NT2/D1 (cell line): ENCODE measurements at regions not wholly inside any gene's neighbourhood (a gene's known extent, or its start where the extent isn't known, plus 50 kb on each side); places are given as distances from the start of the nearest gene placed in this dataset.

Experiments used
- DNase-seq: peaks from one replicate; pipeline ENCODE4 v3.0.0-alpha.2; 2011; ENCODE audit warnings: low read depth, low spot score
- H3K27me3 ChIP-seq: 2 replicates; pipeline ENCODE4 v1.6.0; 2011; ENCODE audit warnings: mild to moderate bottlenecking; ENCODE audit not compliant: insufficient read length, insufficient read depth
- H3K36me3 ChIP-seq: 2 replicates; pipeline ENCODE4 v1.6.1; 2011; ENCODE audit warnings: mild to moderate bottlenecking, low read length, mixed read lengths; ENCODE audit not compliant: insufficient read depth, insufficient read length
- H3K4me1 ChIP-seq: 2 replicates; pipeline ENCODE4 v1.5.1; 2011; ENCODE audit not compliant: insufficient read depth, insufficient read length
- H3K4me3 ChIP-seq: 2 replicates; pipeline ENCODE4 v1.5.1; 2011; ENCODE audit warnings: low read depth; ENCODE audit not compliant: insufficient read length
- H3K9ac ChIP-seq: 2 replicates; pipeline ENCODE4 v1.6.0; 2011; ENCODE audit warnings: low read depth; ENCODE audit not compliant: insufficient read length
- H3K9me3 ChIP-seq: 2 replicates; pipeline ENCODE4 v1.5.1; 2011; ENCODE audit warnings: mild to moderate bottlenecking, low read length; ENCODE audit not compliant: insufficient read depth
- SUZ12 ChIP-seq: IDR thresholded peaks from 2 replicates; pipeline ENCODE4 v1.6.1; 2011; ENCODE audit not compliant: insufficient read length, insufficient read depth; ENCODE audit errors: extremely low read depth
- YY1 ChIP-seq: IDR thresholded peaks from 2 replicates; pipeline ENCODE4 v1.6.1; 2011; ENCODE audit not compliant: insufficient read length, insufficient read depth
- ZNF274 ChIP-seq: IDR thresholded peaks from 2 replicates; pipeline ENCODE4 v1.6.1; 2011; ENCODE audit warnings: mild to moderate bottlenecking, low read depth, low read length

DNA sequence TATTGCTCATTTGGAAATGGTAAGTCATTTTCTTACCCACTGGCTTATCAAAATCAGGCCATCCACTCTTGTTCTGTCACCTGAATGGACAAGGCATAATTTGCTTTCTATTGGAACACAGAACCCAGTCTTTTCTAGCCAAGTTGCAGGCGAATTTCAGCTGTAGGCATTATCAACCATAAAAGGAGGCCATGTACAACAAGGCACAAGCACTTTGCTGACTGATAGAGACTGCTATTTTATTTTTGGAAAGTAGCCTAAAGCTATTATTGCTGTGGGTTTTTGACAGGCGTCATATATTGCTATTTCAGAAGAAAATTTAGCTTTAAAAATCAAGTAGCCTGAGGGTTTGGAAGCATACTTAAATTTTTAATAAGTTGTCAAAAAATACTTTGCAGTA lies 344.2 kb downstream of the HDGFL1 start:
- H3K27me3 ChIP-seq: no peaks in the 10 kb centered on the region
- no peak for DNase-seq
- no peaks in the 10 kb centered on the region for H3K36me3 ChIP-seq
- no peaks in the 10 kb centered on the region for H3K4me1 ChIP-seq
- H3K9me3 ChIP-seq: no peaks in the 10 kb centered on the region; the same call in 1 of the 2 replicates
- no peak overlapping the region for H3K9ac ChIP-seq
- H3K4me3 ChIP-seq: no peak overlapping the region
- TF ChIP-seq SUZ12 (no peak), YY1 (no peak)

GRCh38 chr6:22917344-22917743 lies 348.0 kb downstream of the HDGFL1 start:
- Histone ChIP-seq H3K27me3 (no peaks in the 10 kb centered on the region), H3K4me3 (no peak overlapping the region), H3K9ac (no peak overlapping the region), H3K36me3 (no peaks in the 10 kb centered on the region), H3K9me3 (no peaks in the 10 kb centered on the region; the same call in 1 of the 2 replicates), H3K4me1 (no peaks in the 10 kb centered on the region)
- no peak for DNase-seq
- TF ChIP-seq SUZ12: no peak
- no peak for TF ChIP-seq YY1
- TF ChIP-seq ZNF274: no peak

- Histone ChIP-seq H3K9ac (no peak overlapping the region), H3K4me1 (no peaks in the 10 kb centered on the region), H3K9me3 (no peaks in the 10 kb centered on the region), H3K4me3 (no peak overlapping the region), H3K27me3 (no peaks in the 10 kb centered on the region), H3K36me3 (no peaks in the 10 kb centered on the region)
- peak; percentile 42 for DNase-seq
- TF ChIP-seq ZNF274: no peak
- no peak for TF ChIP-seq SUZ12
- TF ChIP-seq YY1: no peak
Measured at GRCh38 chr6:22921828-22922227, 352.5 kb downstream of the HDGFL1 start.

DNA sequence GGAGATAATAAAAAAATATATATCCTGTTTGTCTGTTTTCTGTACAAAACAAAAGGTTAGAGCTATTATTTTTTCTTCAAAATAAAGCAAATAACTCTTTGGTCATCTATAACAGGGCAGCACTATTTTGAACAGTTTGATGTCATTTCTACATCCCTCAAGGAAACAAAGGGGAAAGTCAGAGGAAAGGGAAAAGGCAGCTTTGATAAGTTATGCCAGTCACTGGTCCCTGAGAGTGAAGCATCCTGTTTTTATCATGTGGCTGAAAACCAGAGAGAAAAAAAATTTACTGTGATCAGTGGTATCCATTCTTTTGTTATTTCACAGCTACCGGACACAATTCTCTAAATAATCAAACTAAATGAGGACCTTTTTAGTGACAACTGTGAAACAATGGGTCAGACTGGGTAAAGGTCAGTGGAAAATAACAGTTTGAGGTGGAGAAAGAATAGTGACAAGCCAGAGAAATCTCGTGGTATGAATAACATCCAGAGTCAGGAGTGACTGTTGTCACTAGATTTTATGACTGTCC lies 356.0 kb downstream of the HDGFL1 start:
- no peak overlapping the region for H3K4me3 ChIP-seq
- H3K27me3 ChIP-seq: no peaks in the 10 kb centered on the region
- no peaks in the 10 kb centered on the region for H3K4me1 ChIP-seq
- H3K9me3 ChIP-seq: no peaks in the 10 kb centered on the region
- H3K9ac ChIP-seq: no peak overlapping the region
- no peak for DNase-seq
- no peaks in the 10 kb centered on the region for H3K36me3 ChIP-seq
- no peak for TF ChIP-seq SUZ12
- TF ChIP-seq ZNF274: no peak
- no peak for TF ChIP-seq YY1

DNA sequence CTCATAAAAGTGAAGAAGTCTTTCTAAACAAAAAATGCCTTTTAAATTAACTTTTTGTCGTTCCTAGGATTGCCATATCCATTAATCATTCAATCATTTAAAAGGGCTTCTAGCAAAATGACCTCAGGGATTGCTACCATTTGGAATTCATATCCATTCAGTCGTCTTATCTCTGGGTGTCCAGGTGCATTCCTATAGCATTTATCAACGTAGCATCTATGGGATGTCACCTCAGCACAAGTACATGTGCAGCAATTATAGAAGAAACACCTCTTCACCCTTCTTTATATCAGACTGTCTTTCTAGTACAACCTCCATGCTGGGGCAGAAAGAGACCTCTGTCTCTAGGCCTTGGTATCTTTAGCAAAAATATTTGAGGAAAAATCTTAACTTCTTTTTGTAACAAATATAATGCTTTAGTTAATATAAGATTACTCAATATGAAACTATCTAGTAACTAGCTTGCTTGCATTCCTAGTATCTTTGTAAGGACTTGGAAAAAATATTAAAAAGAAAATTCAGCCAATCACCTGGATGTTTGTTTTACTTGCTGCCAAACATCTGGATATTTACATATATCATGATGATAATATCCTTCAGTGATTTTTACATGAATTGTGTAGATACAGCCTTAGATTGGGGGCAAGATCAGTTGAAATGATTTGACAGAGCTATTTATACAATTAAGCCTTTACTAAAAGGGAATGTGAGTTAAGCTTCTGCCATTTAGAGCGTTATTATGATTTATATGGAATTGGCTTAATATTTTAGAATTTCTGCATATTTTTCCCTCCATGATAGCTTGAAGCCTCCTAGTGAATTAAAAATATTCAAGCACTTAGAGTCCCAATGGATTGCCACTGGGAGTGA lies 356.8 kb downstream of the HDGFL1 start:
- Histone ChIP-seq H3K4me3 (no peak overlapping the region), H3K9me3 (no peaks in the 10 kb centered on the region), H3K9ac (no peak overlapping the region), H3K36me3 (no peaks in the 10 kb centered on the region), H3K4me1 (no peaks in the 10 kb centered on the region), H3K27me3 (no peaks in the 10 kb centered on the region)
- TF ChIP-seq ZNF274 (no peak), YY1 (no peak), SUZ12 (no peak)
- no peak for DNase-seq

DNA sequence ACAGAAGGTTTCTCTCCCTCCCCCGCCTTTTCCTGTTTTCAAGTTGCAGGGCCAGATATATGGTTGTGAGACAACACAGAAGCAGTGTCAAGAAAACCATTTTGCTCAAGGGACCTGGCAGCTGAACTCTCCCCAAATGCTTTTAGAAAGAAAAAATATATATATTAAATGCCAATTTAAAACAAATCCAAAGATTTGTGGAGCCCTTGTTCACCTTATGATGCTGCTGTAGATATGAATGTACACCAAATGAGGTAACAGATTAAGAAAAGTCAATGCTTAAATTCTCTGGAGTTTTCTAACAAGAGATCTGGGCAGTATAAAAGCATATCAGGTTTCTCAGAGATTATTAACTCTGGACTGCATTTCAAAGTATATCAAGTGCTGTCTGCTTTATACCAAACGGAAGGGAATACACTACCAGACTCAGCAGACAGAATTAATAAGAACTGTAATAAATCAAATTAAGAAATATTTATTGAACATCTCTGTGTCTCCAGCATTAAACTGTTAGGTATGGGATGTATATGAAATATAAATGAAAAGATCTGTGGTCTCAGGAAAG lies 357.5 kb downstream of the HDGFL1 start:
- Histone ChIP-seq H3K9ac (no peak overlapping the region), H3K36me3 (no peaks in the 10 kb centered on the region), H3K4me3 (no peak overlapping the region), H3K27me3 (no peaks in the 10 kb centered on the region), H3K9me3 (no peaks in the 10 kb centered on the region), H3K4me1 (no peaks in the 10 kb centered on the region)
- no peak for DNase-seq
- no peak for TF ChIP-seq ZNF274
- no peak for TF ChIP-seq SUZ12
- no peak for TF ChIP-seq YY1

DNA sequence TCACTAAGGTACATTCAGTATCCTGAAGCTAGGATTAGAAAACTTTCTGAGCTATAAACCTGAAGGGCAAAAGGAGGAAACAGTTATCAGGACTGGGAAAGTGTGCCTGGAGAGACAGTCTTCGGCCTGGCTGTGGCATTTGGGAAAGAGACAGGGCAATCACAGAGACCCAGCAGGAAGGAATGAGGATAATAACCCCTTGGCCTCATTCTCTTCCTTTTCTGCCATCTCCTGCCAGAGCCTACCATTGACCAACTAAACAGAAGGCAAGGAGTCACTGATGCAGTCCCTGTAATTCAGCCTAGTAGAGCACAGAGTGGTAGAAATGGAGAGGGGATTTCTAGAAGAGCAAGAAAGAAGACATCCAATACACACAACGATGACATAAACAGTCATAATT lies 359.4 kb downstream of the HDGFL1 start:
- no peaks in the 10 kb centered on the region for H3K9me3 ChIP-seq
- no peaks in the 10 kb centered on the region for H3K36me3 ChIP-seq
- no peak overlapping the region for H3K4me3 ChIP-seq
- H3K9ac ChIP-seq: no peak overlapping the region
- H3K4me1 ChIP-seq: no peaks in the 10 kb centered on the region
- no peaks in the 10 kb centered on the region for H3K27me3 ChIP-seq
- no peak for TF ChIP-seq ZNF274
- TF ChIP-seq YY1: no peak
- no peak for TF ChIP-seq SUZ12
- DNase-seq: no peak
